ENCODE measurements at regions not wholly inside any gene's neighbourhood (a gene's known extent, or its start where the extent isn't known, plus 50 kb on each side); places are given as distances from the start of the nearest gene placed in this dataset.

DNA sequence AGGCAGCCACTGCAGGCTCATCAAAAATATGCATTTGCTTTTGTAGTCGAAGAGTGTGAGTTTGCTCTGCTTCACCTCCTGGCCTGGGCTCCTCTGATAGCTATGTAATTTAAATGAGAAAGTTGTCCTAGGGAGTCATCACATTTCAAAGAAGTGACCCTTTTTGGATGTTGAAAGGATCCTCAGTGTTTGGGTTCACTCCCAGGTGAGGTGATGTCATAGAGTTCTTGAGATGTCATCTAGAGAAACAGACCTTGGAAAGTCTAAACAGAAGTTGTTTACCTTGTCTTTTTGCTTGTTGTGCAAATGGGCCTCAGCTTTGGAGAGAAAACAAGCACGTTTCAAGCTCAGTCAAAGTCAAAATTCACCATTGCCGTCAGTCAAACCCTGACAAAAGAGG lies 92.0 kb upstream of the BARHL2 start:
- TF ChIP-seq POLR2A (IDR thresholded peaks at IDR 0.05; ENCODE audit: low read depth, low read length) (no peak), TAF1 (IDR thresholded peaks at IDR 0.05; ENCODE audit: borderline replicate concordance, low read depth, low read length) (no peak), POLR2AphosphoS5 (IDR thresholded peaks at IDR 0.05; ENCODE audit: low read depth, low read length) (no peak)
